ENCODE measurements at regions not wholly inside any gene's neighbourhood (a gene's known extent, or its start where the extent isn't known, plus 50 kb on each side); places are given as distances from the start of the nearest gene placed in this dataset.

DNA sequence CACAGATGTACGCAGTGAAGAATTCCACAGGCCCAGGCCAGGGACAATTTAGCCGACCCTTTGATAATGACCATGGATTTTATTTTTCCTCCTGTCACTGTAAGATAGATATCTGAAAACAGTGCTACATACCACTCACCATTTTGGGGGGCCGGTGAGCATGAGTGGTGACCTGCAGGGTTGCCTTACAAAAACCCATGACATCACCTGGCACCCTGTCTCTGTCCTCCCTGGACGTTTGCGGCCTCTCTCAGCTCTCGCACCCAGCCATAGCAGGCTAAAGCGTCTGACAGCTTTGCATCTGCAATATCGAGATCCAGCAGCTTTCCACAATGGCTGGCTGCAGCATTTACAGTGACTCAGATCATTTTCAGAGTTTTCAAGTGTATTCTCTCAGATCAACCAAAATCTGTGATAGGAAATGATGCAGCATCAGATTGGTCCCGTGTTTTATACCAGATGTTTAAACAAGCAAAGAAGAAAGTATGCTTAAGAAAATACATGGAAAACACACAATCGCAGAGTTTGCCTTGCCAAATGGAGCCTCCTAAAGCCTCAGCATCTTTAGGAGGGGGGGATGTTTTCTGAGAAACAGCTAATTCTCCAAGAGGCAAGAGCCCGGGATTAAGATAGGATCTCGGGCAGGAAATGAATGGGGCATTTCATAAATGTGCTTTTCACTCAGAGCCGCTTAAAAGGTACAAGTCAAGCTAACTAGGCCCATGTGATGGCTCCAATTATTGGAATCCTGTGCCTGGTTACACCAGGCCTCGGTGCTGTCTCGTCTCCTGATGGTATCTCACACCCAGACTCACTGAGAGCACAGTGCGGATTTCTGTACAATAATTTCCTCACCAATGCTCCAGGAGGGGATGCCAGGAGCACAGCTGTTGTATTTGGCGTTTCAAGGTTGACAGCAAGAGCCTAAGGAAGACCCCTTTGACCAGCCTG lies 257.3 kb downstream of the XXYLT1 start:
- no peak for DNase-seq (ENCODE audit: low spot score)

DNA sequence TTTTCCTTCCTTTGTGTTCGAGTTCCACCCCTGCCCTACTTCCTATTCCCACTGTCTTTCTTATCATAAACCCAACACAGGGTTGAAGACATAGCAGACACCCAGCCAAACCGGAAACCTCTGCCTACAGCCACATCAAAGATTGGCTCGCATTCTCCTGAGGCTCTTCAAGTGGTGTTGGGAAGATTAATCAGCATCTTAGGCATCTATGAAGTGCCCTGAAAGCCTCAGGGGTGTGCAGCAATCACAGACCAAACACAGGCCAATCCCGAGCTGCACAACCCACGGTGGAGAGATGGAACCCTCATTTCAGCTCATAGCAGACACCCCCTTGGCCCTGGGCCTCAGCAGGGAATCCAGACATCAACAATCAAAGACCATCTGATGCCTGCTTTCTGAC lies 255.9 kb downstream of the XXYLT1 start:
- no peak for DNase-seq (ENCODE audit: low spot score)

DNA sequence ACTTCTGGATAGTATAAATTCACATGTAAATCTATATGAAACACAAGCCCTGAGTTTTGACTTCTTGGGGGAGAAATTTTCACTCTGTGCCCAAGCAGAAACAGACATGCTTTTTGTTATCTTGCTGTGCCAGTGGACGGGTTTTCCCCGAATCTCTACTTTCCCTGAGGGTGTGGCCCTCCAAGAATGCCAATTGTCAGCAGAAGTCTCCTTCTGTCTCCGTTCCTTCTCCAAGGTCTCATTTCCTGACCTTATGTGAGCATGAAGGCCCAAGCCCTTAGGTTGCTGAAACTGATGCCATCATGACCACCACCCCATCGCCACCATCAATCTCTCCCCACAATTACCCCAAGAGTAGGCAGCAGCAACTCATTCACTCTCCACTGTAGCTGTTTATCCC lies 253.8 kb downstream of the XXYLT1 start:
- DNase-seq (ENCODE audit: low spot score): no peak
